ENCODE measurements at regions not wholly inside any gene's neighbourhood (a gene's known extent, or its start where the extent isn't known, plus 50 kb on each side); places are given as distances from the start of the nearest gene placed in this dataset.

- no peak for DNase-seq (ENCODE audit: low spot score)
Measured at GRCh38 chr2:118698564-118698963, 148.9 kb downstream of the EN1 start.

GRCh38 chr2:118697781-118698180 lies 149.7 kb downstream of the EN1 start:
- DNase-seq (ENCODE audit: low spot score) = no peak

GRCh38 chr2:118696786-118697465 lies 150.5 kb downstream of the EN1 start:
- no peak for DNase-seq (ENCODE audit: low spot score)

DNA sequence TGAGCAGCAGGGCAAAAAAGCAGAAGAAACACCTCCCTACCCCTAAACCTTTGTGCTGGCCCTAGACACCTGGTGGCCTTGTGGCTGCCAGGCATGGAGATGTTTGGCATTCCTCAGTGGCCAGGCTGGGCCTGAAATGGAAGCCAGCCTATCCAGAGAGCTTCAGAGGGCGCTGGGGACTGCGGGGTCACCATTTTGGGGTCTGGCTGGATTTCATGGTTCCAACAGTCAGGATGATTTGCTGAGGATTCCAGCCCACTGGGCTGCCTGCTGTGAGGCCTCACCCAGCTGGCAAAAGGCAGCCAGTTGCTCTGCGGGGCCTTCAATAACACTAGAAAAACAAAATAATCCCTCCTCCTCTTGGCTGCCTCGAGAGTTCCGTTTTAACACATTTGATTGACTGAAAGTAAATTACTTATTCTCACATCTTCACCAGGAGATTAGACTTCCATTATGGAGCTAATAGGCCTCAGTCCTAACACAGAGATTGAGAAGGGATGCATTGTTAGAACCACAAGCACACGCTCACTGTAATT lies 154.1 kb downstream of the EN1 start:
- no peak for DNase-seq (ENCODE audit: low spot score)

DNA sequence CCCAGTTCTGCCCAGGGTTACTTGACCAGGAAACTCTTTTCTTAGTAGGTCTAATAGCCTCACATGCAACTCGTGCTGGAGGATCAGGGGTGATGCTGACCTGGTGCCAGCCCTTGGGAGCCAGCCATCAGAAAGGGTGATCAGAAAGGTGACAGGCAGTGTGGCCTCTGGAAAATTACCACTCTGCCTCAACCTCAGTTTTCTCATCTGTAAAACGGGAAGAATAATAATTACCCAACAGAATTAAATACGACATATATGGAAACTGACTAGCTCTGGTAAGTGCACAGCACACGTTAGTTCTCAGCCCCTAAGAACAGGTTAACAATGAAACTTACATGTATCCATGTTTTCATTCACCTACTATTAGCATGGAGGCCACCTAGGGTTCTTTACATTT lies 157.6 kb downstream of the EN1 start:
- DNase-seq (ENCODE audit: low spot score) = no peak

GRCh38 chr2:118689456-118689855 lies 158.0 kb downstream of the EN1 start:
- DNase-seq (ENCODE audit: low spot score) = no peak

- DNase-seq (ENCODE audit: low spot score) = no peak
Measured at GRCh38 chr2:118689033-118689432, 158.4 kb downstream of the EN1 start.

DNA sequence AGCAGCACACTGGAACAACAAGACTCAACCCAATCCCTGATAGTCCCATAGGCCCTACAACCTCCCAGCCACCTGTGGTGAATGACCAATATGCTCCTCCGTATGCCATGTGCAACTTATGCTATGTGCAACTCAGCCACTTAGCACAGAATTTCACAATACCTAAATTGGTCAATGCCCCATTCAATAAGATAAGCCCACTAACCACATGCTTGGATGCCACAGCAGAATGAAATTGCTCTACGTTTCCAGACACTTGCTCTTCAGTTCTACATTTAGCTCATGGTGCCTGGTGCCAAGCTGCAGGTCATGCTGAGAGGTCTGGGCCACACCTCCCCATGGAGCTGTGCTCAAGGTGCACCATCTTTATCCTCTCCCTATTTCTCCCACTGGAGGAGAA lies 159.8 kb downstream of the EN1 start:
- no peak for DNase-seq (ENCODE audit: low spot score)

DNA sequence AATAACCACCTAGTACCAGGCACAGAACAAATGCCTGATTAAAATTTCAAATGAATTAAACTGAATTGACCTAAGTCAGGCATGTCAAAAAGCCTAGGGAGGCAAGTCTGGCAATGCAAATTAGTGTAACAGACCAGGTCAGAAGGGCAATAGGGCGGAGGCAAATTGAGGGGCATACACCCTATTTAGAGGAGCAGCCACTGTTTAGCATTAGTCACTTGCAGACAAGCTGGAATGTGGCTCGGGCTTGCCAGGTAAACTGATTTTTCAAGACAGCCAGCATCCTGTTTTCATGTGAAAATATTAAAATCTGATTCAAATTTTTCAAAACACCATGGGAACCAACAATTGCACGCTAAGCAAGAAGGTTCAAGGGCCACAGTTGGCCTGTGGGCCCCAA lies 160.3 kb downstream of the EN1 start:
- no peak for DNase-seq (ENCODE audit: low spot score)

- DNase-seq (ENCODE audit: low spot score) = no peak
Measured at GRCh38 chr2:118686346-118686745, 161.1 kb downstream of the EN1 start.

- DNase-seq (ENCODE audit: low spot score) = no peak
Measured at GRCh38 chr2:118683460-118683859, 164.0 kb downstream of the EN1 start.

DNA sequence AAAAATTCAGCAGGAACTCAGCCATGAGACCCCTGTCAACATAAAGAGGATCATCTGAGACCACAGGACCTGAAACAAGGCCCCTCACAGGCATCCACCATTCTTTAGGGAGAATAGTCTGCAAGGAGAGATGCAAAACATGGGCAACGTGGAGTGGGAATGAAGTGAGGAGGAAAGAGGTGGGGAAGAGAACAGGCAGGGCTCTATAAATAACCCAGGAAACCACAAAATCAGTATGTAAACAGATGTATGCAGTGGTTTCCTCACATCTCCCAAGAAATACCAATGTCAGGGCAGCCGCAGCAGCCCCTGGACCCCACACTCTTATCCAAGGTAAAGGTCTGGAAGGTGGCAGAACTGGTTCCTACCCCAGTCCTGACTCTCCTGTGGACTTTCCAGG lies 168.5 kb downstream of the EN1 start:
- DNase-seq (ENCODE audit: low spot score) = no peak

DNA sequence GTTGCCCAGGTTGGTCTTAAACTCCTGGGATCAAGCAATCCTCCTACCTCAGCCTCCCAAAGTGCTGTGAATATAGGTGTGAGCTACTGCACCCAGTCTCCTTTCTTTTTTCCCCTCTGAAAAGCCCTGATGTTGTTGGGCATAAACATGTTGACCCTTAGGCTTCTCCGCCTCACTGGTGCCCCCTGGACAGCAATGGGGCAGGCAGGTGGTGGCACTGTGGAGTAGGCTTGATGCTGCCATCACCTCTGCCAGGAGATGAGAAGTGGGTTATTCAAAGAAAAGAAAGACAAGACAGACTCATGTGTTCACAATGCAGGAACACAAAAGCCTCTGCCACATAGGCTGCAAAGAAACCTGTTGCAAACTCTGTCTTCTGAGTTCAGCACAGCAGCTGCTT lies 169.9 kb downstream of the EN1 start:
- no peak for DNase-seq (ENCODE audit: low spot score)

DNA sequence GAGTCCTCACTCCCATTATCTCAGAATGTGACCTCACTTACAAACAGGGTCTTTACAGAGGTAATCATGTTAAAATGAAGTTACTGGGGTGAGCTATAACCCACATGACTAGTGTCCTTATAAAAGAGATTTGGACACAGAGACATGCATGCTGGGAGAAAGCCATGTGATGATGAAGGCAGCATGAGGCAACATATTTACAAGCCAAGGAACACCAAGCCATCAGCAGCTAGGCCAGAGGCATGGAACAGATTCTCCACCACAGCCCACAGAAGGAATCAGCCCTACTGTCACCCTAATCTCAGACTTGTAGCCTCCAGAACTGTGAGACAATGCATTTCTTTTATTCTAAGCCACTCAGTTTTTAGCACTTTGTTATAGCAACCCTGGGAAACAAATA lies 171.9 kb downstream of the EN1 start:
- no peak for DNase-seq (ENCODE audit: low spot score)

DNA sequence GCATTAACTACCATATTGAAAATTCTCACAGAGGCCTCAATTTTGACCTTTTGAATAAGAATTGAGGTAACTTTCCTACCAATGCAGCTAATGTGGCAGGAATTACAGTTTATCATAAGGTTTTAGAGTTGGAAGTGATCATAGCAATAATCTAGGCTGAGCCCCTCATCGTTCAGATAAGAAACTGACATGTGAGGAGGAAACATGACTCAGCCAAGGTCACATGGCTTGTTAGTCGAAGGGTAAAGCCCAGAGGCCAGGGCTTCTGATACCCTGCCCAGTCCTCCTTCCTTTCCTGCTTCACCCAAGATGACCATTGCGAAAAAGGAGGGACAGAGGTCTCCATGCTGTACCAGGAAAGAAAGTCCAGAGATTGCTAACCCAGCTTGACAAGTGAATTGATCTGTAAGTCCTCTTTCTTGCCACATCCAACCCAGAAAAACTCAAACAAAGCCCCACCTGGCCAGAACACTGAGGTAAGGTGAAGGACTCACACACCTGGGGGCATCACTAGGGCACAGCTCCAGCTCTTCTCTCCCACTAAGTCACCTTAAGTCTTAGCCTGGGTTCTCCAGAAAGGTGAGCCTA lies 174.8 kb downstream of the EN1 start:
- DNase-seq (ENCODE audit: low spot score) = no peak

GRCh38 chr2:118671701-118672454 lies 175.6 kb downstream of the EN1 start:
- no peak for DNase-seq (ENCODE audit: low spot score)

DNA sequence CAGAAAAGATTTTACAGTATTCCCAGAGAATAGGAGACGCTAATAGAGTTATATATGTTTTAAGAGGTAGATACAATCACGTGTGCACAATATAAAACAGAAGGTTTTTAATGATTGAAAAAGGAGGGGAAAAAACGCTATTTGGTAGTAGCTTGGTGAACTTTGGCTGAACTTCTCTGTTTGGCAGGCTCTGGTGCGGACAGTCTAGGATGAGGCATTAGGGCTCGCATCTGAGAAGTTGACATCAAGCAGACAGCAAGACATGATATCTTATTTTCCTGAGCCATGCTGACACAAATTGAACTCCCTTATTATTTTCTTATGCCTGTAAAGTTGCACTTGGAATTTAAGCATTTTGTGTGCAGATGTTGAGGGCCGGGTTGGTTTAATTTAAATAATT lies 176.6 kb downstream of the EN1 start:
- DNase-seq (ENCODE audit: low spot score) = no peak

GRCh38 chr2:118670276-118670675 lies 177.2 kb downstream of the EN1 start:
- DNase-seq (ENCODE audit: low spot score) = no peak

GRCh38 chr2:118669654-118670053 lies 177.8 kb downstream of the EN1 start:
- DNase-seq (ENCODE audit: low spot score) = no peak

DNA sequence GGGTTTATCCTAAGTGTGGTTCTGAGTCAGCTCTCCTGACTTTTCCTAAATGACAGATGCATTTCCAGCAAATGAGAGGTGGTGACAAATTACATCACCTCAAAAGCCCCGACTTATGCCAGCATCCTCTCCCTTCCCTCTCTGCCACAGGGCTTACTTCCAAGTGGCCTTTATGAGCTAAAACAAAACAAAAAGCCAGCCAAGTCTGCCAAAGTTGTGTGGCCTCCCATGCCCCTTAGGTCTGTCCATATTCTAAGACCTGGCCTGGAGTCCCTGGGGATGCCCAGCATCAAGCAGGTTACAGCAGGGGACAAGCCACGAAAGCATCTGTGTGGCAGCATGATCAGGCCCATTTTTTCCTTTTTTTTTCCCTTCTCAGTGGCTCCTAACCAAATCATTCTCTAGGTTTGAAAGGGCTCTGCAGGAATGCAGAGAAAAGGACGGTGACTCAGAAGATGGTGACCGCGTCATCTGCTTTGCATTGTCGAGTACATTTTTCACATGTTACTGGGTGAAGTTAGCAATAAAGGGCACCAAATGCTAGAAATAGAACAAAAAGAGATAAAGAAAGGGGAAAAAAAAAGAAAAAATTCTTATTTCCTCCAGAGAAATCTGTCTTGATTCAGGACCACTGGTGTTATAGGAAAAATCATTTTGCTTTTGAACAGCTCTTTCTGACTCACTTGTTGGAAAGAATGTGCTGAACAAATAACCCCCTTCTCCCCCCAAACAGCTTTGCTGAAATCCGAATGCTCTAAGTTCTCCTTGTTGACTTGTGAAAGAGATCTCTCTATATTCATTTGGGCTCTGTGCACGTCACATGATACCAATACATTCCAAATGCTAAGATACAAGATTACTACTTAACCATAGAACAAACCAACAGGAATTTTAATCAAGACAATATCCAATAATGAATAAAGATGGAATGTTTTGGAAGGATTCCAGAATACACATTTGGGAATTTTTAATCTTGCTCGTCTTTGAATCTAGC lies 178.7 kb downstream of the EN1 start:
- no peak for DNase-seq (ENCODE audit: low spot score)

GRCh38 chr2:118667964-118668363 lies 179.5 kb downstream of the EN1 start:
- no peak for DNase-seq (ENCODE audit: low spot score)

DNA sequence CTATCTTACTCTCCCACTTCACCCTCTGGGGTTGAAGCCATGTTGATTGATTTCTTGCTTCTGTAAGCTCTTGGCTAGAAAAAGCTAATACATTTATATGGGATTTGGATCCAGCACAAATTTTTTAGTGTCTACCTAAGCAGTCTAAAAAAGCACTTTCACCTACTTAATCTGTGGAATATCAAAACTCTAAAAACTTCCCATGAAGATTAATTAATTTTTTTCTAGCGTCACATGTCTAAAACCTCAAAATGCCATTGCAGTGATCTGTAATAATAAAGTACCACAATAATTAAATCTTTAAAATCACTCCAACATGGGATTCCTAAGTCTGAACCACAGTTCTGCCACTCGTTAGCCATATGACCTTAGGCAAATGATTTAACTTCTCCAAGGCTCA lies 180.1 kb downstream of the EN1 start:
- no peak for DNase-seq (ENCODE audit: low spot score)

Data from iPS-NIHi11 (cell line).